Skeletal muscle tissue (tissue), 3 donors: ENCODE measurements at regions not wholly inside any gene's neighbourhood (a gene's known extent, or its start where the extent isn't known, plus 50 kb on each side); places are given as distances from the start of the nearest gene placed in this dataset.

ENCODE experiments used
- H3K27ac ChIP-seq: one replicate; pipeline ENCODE4 v1.7.0; 2013; ENCODE audit warnings: mild to moderate bottlenecking, low read depth, low read length, inconsistent platforms
- H3K27me3 ChIP-seq, 3 donors: one replicate each; pipeline ENCODE4 v1.7.0; 2013; ENCODE audit warnings: low read length in 3 of 3; ENCODE audit not compliant: control insufficient read depth in 3 of 3, insufficient read depth in 3 of 3
- H3K36me3 ChIP-seq, 3 donors: one replicate each; pipeline ENCODE4 v1.7.0; 2013; ENCODE audit warnings: low read length in 3 of 3; ENCODE audit not compliant: control insufficient read depth in 3 of 3, insufficient read depth in 3 of 3
- H3K4me1 ChIP-seq, 3 donors: one replicate each; pipeline ENCODE4 v1.7.0; 2013; ENCODE audit warnings: low read length in 3 of 3, mild to moderate bottlenecking in 3 of 3; ENCODE audit not compliant: control insufficient read depth in 3 of 3, insufficient read depth in 3 of 3
- H3K4me3 ChIP-seq, 3 donors: one replicate each; pipeline ENCODE4 v1.7.0; 2013; ENCODE audit warnings: low read length in 3 of 3
- H3K9ac ChIP-seq, 3 donors: one replicate each; pipeline ENCODE4 v1.7.0; 2013; ENCODE audit warnings: low read length in 3 of 3, mild to moderate bottlenecking in 3 of 3, moderate library complexity in 2 of 3, low read depth in 1 of 3
- H3K9me3 ChIP-seq, 3 donors: one replicate each; pipeline ENCODE4 v1.7.0; 2013; ENCODE audit warnings: low read length in 3 of 3; ENCODE audit not compliant: control insufficient read depth in 3 of 3
- donor health status: Osteomylitis.

GRCh38 chr18:68472701-68473295 lies 242.1 kb downstream of the TMX3 start:
- Histone ChIP-seq H3K9ac (no peak overlapping the region), H3K9me3 (no peaks in the 10 kb centered on the region), H3K27ac (no peak overlapping the region), H3K4me1 (no peaks in the 10 kb centered on the region), H3K36me3 (no peaks in the 10 kb centered on the region), H3K27me3 (no peaks in the 10 kb centered on the region), H3K4me3 (no peak overlapping the region)

- Histone ChIP-seq H3K27me3 (no peaks in the 10 kb centered on the region), H3K9ac (no peak overlapping the region), H3K36me3 (no peaks in the 10 kb centered on the region), H3K4me3 (no peak overlapping the region), H3K4me1 (no peaks in the 10 kb centered on the region), H3K27ac (no peak overlapping the region), H3K9me3 (no peaks in the 10 kb centered on the region)
Measured at GRCh38 chr18:68469049-68469625, 245.8 kb downstream of the TMX3 start.

- H3K9me3 ChIP-seq, result no peaks in the 10 kb centered on the region
- no peaks in the 10 kb centered on the region for H3K4me1 ChIP-seq
- H3K27me3 ChIP-seq, result no peaks in the 10 kb centered on the region
- H3K36me3 ChIP-seq, result no peaks in the 10 kb centered on the region
- H3K4me3 ChIP-seq, result no peak overlapping the region
- H3K27ac ChIP-seq, result no peak overlapping the region
- no peak overlapping the region for H3K9ac ChIP-seq
Measured at GRCh38 chr18:68467957-68468356, 247.0 kb downstream of the TMX3 start.

GRCh38 chr18:68467329-68467728 lies 247.6 kb downstream of the TMX3 start:
- H3K27me3 ChIP-seq, result no peaks in the 10 kb centered on the region
- H3K36me3 ChIP-seq, result no peaks in the 10 kb centered on the region
- no peaks in the 10 kb centered on the region for H3K4me1 ChIP-seq
- no peaks in the 10 kb centered on the region for H3K9me3 ChIP-seq
- H3K9ac ChIP-seq, result no peak overlapping the region
- no peak overlapping the region for H3K4me3 ChIP-seq
- no peak overlapping the region for H3K27ac ChIP-seq

GRCh38 chr18:68466672-68467071 lies 248.2 kb downstream of the TMX3 start:
- Histone ChIP-seq H3K4me3 (no peak overlapping the region), H3K27ac (no peak overlapping the region), H3K9ac (no peak overlapping the region), H3K36me3 (no peaks in the 10 kb centered on the region), H3K27me3 (no peaks in the 10 kb centered on the region), H3K4me1 (no peaks in the 10 kb centered on the region), H3K9me3 (no peaks in the 10 kb centered on the region)

- H3K27ac ChIP-seq, result no peak overlapping the region
- H3K27me3 ChIP-seq, result no peaks in the 10 kb centered on the region
- H3K9me3 ChIP-seq, result no peaks in the 10 kb centered on the region
- H3K9ac ChIP-seq, result no peak overlapping the region
- no peaks in the 10 kb centered on the region for H3K4me1 ChIP-seq
- H3K4me3 ChIP-seq, result no peak overlapping the region
- no peaks in the 10 kb centered on the region for H3K36me3 ChIP-seq
Measured at GRCh38 chr18:68462766-68463165, 252.1 kb downstream of the TMX3 start.

GRCh38 chr18:68462148-68462547 lies 252.8 kb downstream of the TMX3 start:
- Histone ChIP-seq H3K36me3 (no peaks in the 10 kb centered on the region), H3K27me3 (no peaks in the 10 kb centered on the region), H3K4me3 (no peak overlapping the region), H3K4me1 (no peaks in the 10 kb centered on the region), H3K9me3 (no peaks in the 10 kb centered on the region), H3K9ac (no peak overlapping the region), H3K27ac (no peak overlapping the region)

- Histone ChIP-seq H3K27me3 (no peaks in the 10 kb centered on the region), H3K9ac (no peak overlapping the region), H3K4me3 (no peak overlapping the region), H3K27ac (no peak overlapping the region), H3K36me3 (no peaks in the 10 kb centered on the region), H3K9me3 (no peaks in the 10 kb centered on the region), H3K4me1 (no peaks in the 10 kb centered on the region)
Measured at GRCh38 chr18:68461481-68462018, 253.4 kb downstream of the TMX3 start.

- Histone ChIP-seq H3K36me3 (no peaks in the 10 kb centered on the region), H3K4me3 (no peak overlapping the region), H3K9ac (no peak overlapping the region), H3K4me1 (no peaks in the 10 kb centered on the region), H3K27me3 (no peaks in the 10 kb centered on the region), H3K9me3 (no peaks in the 10 kb centered on the region), H3K27ac (no peak overlapping the region)
Measured at GRCh38 chr18:68459968-68460367, 254.9 kb downstream of the TMX3 start.

- no peak overlapping the region for H3K9ac ChIP-seq
Measured at GRCh38 chr18:68456985-68457384, 257.9 kb downstream of the TMX3 start.

More at GRCh38 chr18:68456985-68457384, 257.9 kb downstream of the TMX3 start:
- no peak overlapping the region for H3K4me3 ChIP-seq
- no peaks in the 10 kb centered on the region for H3K4me1 ChIP-seq
- no peaks in the 10 kb centered on the region for H3K27me3 ChIP-seq
- H3K27ac ChIP-seq, result no peak overlapping the region
- no peaks in the 10 kb centered on the region for H3K36me3 ChIP-seq
- H3K9me3 ChIP-seq, result no peaks in the 10 kb centered on the region
